HCT116 (cell line): ENCODE measurements at regions not wholly inside any gene's neighbourhood (a gene's known extent, or its start where the extent isn't known, plus 50 kb on each side); places are given as distances from the start of the nearest gene placed in this dataset.

Experiments used
- ATAC-seq: fragments of 200-7000 bp; cut with Tn5 transposase; 2 replicates; pipeline ENCODE4 v1.9.1; 2020; ENCODE audit warnings: mild to moderate bottlenecking, moderate library complexity
- BruUV-seq: library from RNA; stranded (reverse); fragments of 400-500 nt; replicated peaks from 2 replicates; lab custom pipeline; 2021; lab: Mats Ljungman, UMichigan
- CTCF ChIA-PET: fragments of 300-600 bp; sonication (Branson Sonifier 250); formaldehyde crosslinking; loops from one replicate; lab custom pipeline; 2021; ENCODE audit warnings: antibody characterized with exemption; lab: Charles Lee
- POLR2A ChIA-PET: fragments of 300-600, 350-600 bp; sonication (Branson Sonifier 250); formaldehyde crosslinking; loops from one replicate; lab custom pipeline; 2021; ENCODE audit warnings: antibody characterized with exemption; lab: Charles Lee
- RAD21 ChIA-PET, 2 experiments: fragments of 300-600 bp; sonication (Branson Sonifier 250); formaldehyde crosslinking; loops; one replicate each; lab custom pipeline; 2023; ENCODE audit warnings: low total read pairs in 2 of 2; ENCODE audit not compliant: uncharacterized antibody in 2 of 2, unreplicated experiment in 2 of 2, low non-redundant PET in 1 of 2; lab: Charles Lee
- DNase-seq: peaks from one replicate; pipeline ENCODE4 v3.0.0-alpha.2; 2010; ENCODE audit warnings: low read depth, low spot score
- H2AFZ ChIP-seq: fragments of 200-600 bp; shearing (Covaris generic), sonication (generic); 2 replicates; pipeline ENCODE4 v1.6.1; 2017; ENCODE audit warnings: low read depth, mixed run types, mixed read lengths, antibody characterized with exemption, low read length; ENCODE audit not compliant: poor library complexity, severe bottlenecking
- H3K27ac ChIP-seq: 2 replicates; pipeline ENCODE4 v1.5.1; 2012; ENCODE audit warnings: low read depth, low read length
- H3K27me3 ChIP-seq: fragments of 200-600 bp; sonication (generic); 2 replicates; pipeline ENCODE4 v1.6.1; 2016; ENCODE audit warnings: mixed run types, low read length, mixed read lengths; ENCODE audit not compliant: insufficient read depth
- H3K36me3 ChIP-seq, 2 experiments: fragments of 200-500 bp in 1 of 2; fragments of 200-600 bp in 1 of 2; sonication (Bioruptor generic) in 1 of 2; sonication (generic) in 1 of 2; 2 replicates each; pipeline versions ENCODE4 v1.5.1 to v1.6.1; 2014 to 2016; ENCODE audit warnings: low read length in 2 of 2, inconsistent platforms in 1 of 2, mixed read lengths in 1 of 2, mixed run types in 1 of 2; ENCODE audit not compliant: insufficient read depth in 2 of 2, control insufficient read depth in 1 of 2
- H3K4me1 ChIP-seq, 2 experiments: fragments of 200-600 bp in 1 of 2; sonication (generic) in 1 of 2; 2 replicates each; pipeline versions ENCODE4 v1.5.1 to v1.6.1; 2012 to 2017; ENCODE audit warnings: low read length in 2 of 2, inconsistent platforms in 1 of 2, mild to moderate bottlenecking in 1 of 2, mixed read lengths in 1 of 2, mixed run types in 1 of 2, moderate library complexity in 1 of 2; ENCODE audit not compliant: insufficient read depth in 2 of 2, control insufficient read depth in 1 of 2
- H3K4me2 ChIP-seq: fragments of 200-600 bp; sonication (generic); 2 replicates; pipeline ENCODE4 v1.6.1; 2017; ENCODE audit warnings: mixed run types, low read length, mixed read lengths
- H3K4me3 ChIP-seq, 2 experiments: fragments of 200-600 bp in 1 of 2; sonication (generic) in 1 of 2; replicated peaks in 1 of 2; 2 replicates each; pipeline ENCODE4 v1.5.1; 2011 to 2016; ENCODE audit warnings: low read length in 2 of 2, control low read depth in 1 of 2, low read depth in 1 of 2, mild to moderate bottlenecking in 1 of 2, mixed read lengths in 1 of 2, mixed run types in 1 of 2
- H3K79me2 ChIP-seq: fragments of 200-600 bp; sonication (generic); 2 replicates; pipeline ENCODE4 v1.6.1; 2017; ENCODE audit warnings: mild to moderate bottlenecking, mixed run types, low read length, moderate library complexity, mixed read lengths; ENCODE audit not compliant: insufficient read depth
- H3K9ac ChIP-seq: fragments of 200-600 bp; sonication (generic); 2 replicates; pipeline ENCODE4 v1.6.1; 2016; ENCODE audit warnings: low read length, mixed read lengths
- H3K9me2 ChIP-seq: fragments of 200-600 bp; sonication (generic), shearing (Covaris generic); 2 replicates; pipeline ENCODE4 v1.6.1; 2017; ENCODE audit warnings: mixed run types, mild to moderate bottlenecking, moderate library complexity; ENCODE audit not compliant: insufficient read depth
- H3K9me3 ChIP-seq, 2 experiments: fragments of 200-500 bp in 1 of 2; fragments of 200-600 bp in 1 of 2; sonication (Bioruptor generic) in 1 of 2; sonication (generic) in 1 of 2; 2 replicates each; pipeline ENCODE4 v1.6.1; 2014 to 2017; ENCODE audit warnings: low read length in 2 of 2, mixed read lengths in 2 of 2, inconsistent platforms in 1 of 2, low read depth in 1 of 2, mild to moderate bottlenecking in 1 of 2, mixed run types in 1 of 2, moderate library complexity in 1 of 2; ENCODE audit not compliant: control insufficient read depth in 1 of 2, insufficient read depth in 1 of 2
- H4K20me1 ChIP-seq: fragments of 200-600 bp; sonication (generic), shearing (Covaris generic); 2 replicates; pipeline ENCODE4 v1.6.1; 2017; ENCODE audit warnings: mixed run types, mild to moderate bottlenecking, moderate library complexity; ENCODE audit not compliant: insufficient read depth
- CBX3 ChIP-seq: IDR thresholded peaks from 2 replicates; pipeline ENCODE4 v1.6.1; 2012; ENCODE audit warnings: low read depth
- CTCF ChIP-seq, 3 experiments: fragments of 200-600 bp in 1 of 3; sonication (generic) in 1 of 3; IDR thresholded peaks in 2 of 3; conservative IDR thresholded peaks in 1 of 3; 2 replicates each; pipeline ENCODE4 v1.5.1; 2012 to 2017; ENCODE audit warnings: low read depth in 2 of 3, low read length in 2 of 3, antibody characterized with exemption in 1 of 3, borderline replicate concordance in 1 of 3, control low read depth in 1 of 3, mild to moderate bottlenecking in 1 of 3, mixed read lengths in 1 of 3, mixed run types in 1 of 3, moderate library complexity in 1 of 3; ENCODE audit not compliant: insufficient read depth in 1 of 3
- EZH2phosphoT487 ChIP-seq: fragments of 200-600 bp; IDR thresholded peaks from 2 replicates; pipeline ENCODE4 v1.6.1; 2018; ENCODE audit warnings: antibody characterized with exemption, borderline replicate concordance
- MAX ChIP-seq: IDR thresholded peaks from 2 replicates; pipeline ENCODE4 v1.6.1; 2012
- POLR2A ChIP-seq: IDR thresholded peaks from 2 replicates; pipeline ENCODE4 v1.7.0; 2011; ENCODE audit warnings: borderline replicate concordance; ENCODE audit not compliant: insufficient read depth, insufficient read length; ENCODE audit errors: extremely low read depth
- RAD21 ChIP-seq: IDR thresholded peaks from 2 replicates; pipeline ENCODE4 v1.6.1; 2012; ENCODE audit warnings: low read depth, mild to moderate bottlenecking
- SP1 ChIP-seq: IDR thresholded peaks from 2 replicates; pipeline ENCODE4 v1.6.1; 2012; ENCODE audit warnings: low read depth
- intact Hi-C: fragments of 100-400 bp; cut with micrococcal nuclease; formaldehyde crosslinking; loops from 2 replicates; pipeline ENCODE4 v1.10.0; 2022
- TF ChIP-seq, protein P1 (sequence below): IDR thresholded peaks from 2 replicates; pipeline ENCODE4 v1.6.1; 2012
- TF ChIP-seq, protein P2 (sequence below): IDR thresholded peaks from 2 replicates; pipeline ENCODE4 v1.6.1; 2012; ENCODE audit warnings: low read depth

- no peak overlapping the region for H3K9ac ChIP-seq
- no peak for DNase-seq
- peaks cover 17 to 23% of the 10 kb centered on the region in 2 experiments; a peak in 2 of 4 replicates for H3K9me3 ChIP-seq
- TF ChIP-seq MAX (no peak), CTCF (IDR thresholded peaks at IDR 0.05 in 2 of 3, conservative IDR thresholded peaks at IDR 0.05 in 1 of 3; ENCODE audit: borderline replicate concordance in 1 of 3, insufficient read depth in 1 of 3, low read depth in 2 of 3, low read length in 2 of 3) (no peak), EZH2phosphoT487 (no peak), POLR2A (no peak), SP1 (no peak), CBX3 (no peak), RAD21 (no peak)
- TF ChIP-seq, protein P1, sequence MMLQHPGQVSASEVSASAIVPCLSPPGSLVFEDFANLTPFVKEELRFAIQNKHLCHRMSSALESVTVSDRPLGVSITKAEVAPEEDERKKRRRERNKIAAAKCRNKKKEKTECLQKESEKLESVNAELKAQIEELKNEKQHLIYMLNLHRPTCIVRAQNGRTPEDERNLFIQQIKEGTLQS = no peak
- TF ChIP-seq, protein P2, sequence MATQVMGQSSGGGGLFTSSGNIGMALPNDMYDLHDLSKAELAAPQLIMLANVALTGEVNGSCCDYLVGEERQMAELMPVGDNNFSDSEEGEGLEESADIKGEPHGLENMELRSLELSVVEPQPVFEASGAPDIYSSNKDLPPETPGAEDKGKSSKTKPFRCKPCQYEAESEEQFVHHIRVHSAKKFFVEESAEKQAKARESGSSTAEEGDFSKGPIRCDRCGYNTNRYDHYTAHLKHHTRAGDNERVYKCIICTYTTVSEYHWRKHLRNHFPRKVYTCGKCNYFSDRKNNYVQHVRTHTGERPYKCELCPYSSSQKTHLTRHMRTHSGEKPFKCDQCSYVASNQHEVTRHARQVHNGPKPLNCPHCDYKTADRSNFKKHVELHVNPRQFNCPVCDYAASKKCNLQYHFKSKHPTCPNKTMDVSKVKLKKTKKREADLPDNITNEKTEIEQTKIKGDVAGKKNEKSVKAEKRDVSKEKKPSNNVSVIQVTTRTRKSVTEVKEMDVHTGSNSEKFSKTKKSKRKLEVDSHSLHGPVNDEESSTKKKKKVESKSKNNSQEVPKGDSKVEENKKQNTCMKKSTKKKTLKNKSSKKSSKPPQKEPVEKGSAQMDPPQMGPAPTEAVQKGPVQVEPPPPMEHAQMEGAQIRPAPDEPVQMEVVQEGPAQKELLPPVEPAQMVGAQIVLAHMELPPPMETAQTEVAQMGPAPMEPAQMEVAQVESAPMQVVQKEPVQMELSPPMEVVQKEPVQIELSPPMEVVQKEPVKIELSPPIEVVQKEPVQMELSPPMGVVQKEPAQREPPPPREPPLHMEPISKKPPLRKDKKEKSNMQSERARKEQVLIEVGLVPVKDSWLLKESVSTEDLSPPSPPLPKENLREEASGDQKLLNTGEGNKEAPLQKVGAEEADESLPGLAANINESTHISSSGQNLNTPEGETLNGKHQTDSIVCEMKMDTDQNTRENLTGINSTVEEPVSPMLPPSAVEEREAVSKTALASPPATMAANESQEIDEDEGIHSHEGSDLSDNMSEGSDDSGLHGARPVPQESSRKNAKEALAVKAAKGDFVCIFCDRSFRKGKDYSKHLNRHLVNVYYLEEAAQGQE = no peak
- TF ChIP-seq, all 23 proteins: peak for 0
- no peak overlapping the region for H3K4me3 ChIP-seq
- no peaks in the 10 kb centered on the region for H3K36me3 ChIP-seq
- no peaks in the 10 kb centered on the region for H3K4me1 ChIP-seq
- intact Hi-C loops = no loop called here
- ChIA-PET RAD21 (no interaction called here), CTCF (no interaction called here), POLR2A (no interaction called here)
- no peak overlapping the region for H3K27ac ChIP-seq
- H3K79me2 ChIP-seq = no peaks in the 10 kb centered on the region
- H4K20me1 ChIP-seq = no peaks in the 10 kb centered on the region
- BruUV-seq = no TSS peak
- ATAC-seq = no peak
- H3K9me2 ChIP-seq = no peaks in the 10 kb centered on the region
- no peak overlapping the region for H2AFZ ChIP-seq
- H3K27me3 ChIP-seq = no peaks in the 10 kb centered on the region
- no peak overlapping the region for H3K4me2 ChIP-seq
Measured at GRCh38 chr18:67954594-67954993, 438.1 kb upstream of the DSEL start.
